Tibial artery (tissue), 4 donors: ENCODE measurements at regions not wholly inside any gene's neighbourhood (a gene's known extent, or its start where the extent isn't known, plus 50 kb on each side); places are given as distances from the start of the nearest gene placed in this dataset.

Experiments
- DNase-seq, 2 donors: peaks; one replicate each; pipeline ENCODE4 v3.0.0-alpha.2; 2019
- H3K27ac ChIP-seq, 2 donors: fragments of 200-600 bp; sonication (generic) in 1 of 2; 1 replicate in 1 of 2; 2 replicates in 1 of 2; pipeline ENCODE4 v1.5.1; 2018 to 2019; ENCODE audit warnings: mild to moderate bottlenecking in 1 of 2
- H3K27me3 ChIP-seq, 2 donors: fragments of 200-600 bp; sonication (generic) in 1 of 2; one replicate each; pipeline versions ENCODE4 v1.5.1 to v1.6.0; 2016 to 2019
- H3K36me3 ChIP-seq, 3 donors: fragments of 200-600 bp; sonication (generic) in 2 of 3; one replicate each; pipeline ENCODE4 v1.5.1; 2016 to 2019; ENCODE audit warnings: mild to moderate bottlenecking in 2 of 3
- H3K4me1 ChIP-seq, 4 donors: fragments of 200-600 bp; sonication (generic) in 2 of 4; 1 replicate in 3 of 4; 2 replicates in 1 of 4; pipeline ENCODE4 v1.5.1; 2016 to 2019
- H3K4me3 ChIP-seq, 2 donors: fragments of 200-600 bp; sonication (generic) in 1 of 2; 1 replicate in 1 of 2; 2 replicates in 1 of 2; pipeline ENCODE4 v1.5.1; 2018 to 2019; ENCODE audit warnings: mild to moderate bottlenecking in 2 of 2
- H3K9me3 ChIP-seq, 3 donors: fragments of 200-600 bp; sonication (generic) in 1 of 3; one replicate each; pipeline ENCODE4 v1.5.1; 2016 to 2019
- intact Hi-C: fragments of 100-400 bp; cut with DNase I; formaldehyde crosslinking; loops from one replicate; pipeline ENCODE4 v1.15.0; 2023; ENCODE audit warnings: low total_unique reads
- TF ChIP-seq, protein P1 (sequence below), 2 experiments: fragments of 200-600 bp in 1 of 2; fragments of 450-650 bp in 1 of 2; IDR thresholded peaks; one replicate each; pipeline ENCODE4 v1.5.1; 2017 to 2019; ENCODE audit warnings: antibody characterized with exemption in 2 of 2, mild to moderate bottlenecking in 1 of 2, moderate library complexity in 1 of 2

DNA sequence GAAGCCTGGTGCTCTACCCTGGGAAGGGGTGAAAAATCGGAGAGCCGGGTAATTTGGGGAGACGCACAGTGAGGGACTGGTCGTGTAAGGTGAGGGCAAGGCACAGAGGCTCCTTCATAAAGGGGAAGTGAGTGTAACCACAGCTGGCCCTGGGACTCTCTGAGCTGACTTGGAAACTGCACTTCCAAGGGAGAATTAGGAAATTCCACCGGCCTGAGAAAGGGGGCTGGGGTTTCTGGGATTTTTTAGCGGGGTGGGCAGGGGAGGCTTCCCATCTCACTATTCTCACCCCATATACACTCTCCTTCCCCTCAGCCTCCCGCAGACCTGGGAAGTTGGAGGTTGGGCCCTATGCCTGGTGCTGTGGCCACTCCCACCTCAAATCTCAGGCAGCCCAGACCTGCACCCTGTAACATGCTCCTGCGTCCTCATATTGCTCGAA, 88.3 kb upstream of the IPO9 start:
- Histone ChIP-seq H3K9me3 (no peaks in the 10 kb centered on the region), H3K4me1 (peaks cover 5 to 67% (median 38%) of the 10 kb centered on the region in 4 donors), H3K36me3 (no peaks in the 10 kb centered on the region), H3K4me3 (peak overlapping the region; percentile 72 to 83), H3K27ac (peak overlapping the region; percentile 84 to 91), H3K27me3 (no peaks in the 10 kb centered on the region)
- TF ChIP-seq, protein P1, sequence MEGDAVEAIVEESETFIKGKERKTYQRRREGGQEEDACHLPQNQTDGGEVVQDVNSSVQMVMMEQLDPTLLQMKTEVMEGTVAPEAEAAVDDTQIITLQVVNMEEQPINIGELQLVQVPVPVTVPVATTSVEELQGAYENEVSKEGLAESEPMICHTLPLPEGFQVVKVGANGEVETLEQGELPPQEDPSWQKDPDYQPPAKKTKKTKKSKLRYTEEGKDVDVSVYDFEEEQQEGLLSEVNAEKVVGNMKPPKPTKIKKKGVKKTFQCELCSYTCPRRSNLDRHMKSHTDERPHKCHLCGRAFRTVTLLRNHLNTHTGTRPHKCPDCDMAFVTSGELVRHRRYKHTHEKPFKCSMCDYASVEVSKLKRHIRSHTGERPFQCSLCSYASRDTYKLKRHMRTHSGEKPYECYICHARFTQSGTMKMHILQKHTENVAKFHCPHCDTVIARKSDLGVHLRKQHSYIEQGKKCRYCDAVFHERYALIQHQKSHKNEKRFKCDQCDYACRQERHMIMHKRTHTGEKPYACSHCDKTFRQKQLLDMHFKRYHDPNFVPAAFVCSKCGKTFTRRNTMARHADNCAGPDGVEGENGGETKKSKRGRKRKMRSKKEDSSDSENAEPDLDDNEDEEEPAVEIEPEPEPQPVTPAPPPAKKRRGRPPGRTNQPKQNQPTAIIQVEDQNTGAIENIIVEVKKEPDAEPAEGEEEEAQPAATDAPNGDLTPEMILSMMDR (IDR thresholded peaks at IDR 0.05), result no peak
- no peak for DNase-seq
- intact Hi-C loops, result no loop called here

DNA sequence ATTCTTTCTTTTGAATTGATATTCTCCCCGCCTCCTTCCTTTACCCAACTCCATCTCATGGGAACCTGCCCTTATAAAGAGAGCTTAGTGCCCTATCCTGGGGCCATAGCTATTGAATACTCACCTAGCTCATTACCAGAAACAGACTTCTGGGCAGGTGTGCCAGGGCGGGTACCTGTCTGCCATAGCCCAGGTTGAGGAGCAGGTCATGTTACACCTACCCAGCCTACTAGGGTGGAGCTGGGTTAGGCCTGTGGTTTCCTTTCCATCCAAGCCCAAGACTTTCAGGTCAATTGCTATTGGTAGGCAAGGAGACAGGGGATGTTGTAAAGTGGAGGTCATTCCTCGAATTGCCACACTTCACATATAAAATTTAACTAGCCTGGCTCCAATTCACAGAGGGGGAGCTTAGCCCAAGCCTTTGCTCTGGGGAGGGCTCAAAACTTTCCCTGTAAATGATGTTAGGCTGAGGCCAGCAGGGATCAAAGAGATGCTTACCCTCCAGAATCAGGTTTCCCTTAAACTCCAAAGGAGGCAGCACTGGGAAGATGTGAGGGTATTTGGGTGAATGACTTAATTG, 87.1 kb upstream of the IPO9 start:
- H3K27me3 ChIP-seq, result no peaks in the 10 kb centered on the region
- TF ChIP-seq, protein P1 (IDR thresholded peaks at IDR 0.05), result no peak
- intact Hi-C loops, result no loop called here
- peak overlapping the region; percentile 72 to 83 for H3K4me3 ChIP-seq
- no peaks in the 10 kb centered on the region for H3K36me3 ChIP-seq
- H3K4me1 ChIP-seq, result peaks cover 5 to 72% (median 41%) of the 10 kb centered on the region in 4 donors
- H3K9me3 ChIP-seq, result no peaks in the 10 kb centered on the region
- peak overlapping the region; percentile 84 to 91 for H3K27ac ChIP-seq
- DNase-seq, result no peak

DNA sequence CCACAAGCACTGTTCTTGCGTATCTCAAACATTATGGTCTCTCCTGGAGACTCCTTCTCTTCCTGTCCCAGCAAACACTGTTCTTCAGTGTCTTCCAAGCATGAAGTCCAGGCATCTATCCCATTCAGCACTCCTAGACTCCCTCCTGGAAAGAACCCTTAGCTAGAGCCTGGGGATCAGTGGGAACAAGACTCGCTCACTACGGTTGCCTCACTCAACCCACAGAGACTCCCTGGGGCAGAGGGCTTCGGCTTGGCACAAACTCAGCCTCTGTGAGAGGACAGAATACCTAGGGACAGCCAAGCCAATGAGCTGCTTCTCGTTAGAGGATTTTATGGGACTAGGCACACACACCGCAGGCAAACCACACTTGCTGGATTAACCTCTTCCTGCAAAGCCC, 86.5 kb upstream of the IPO9 start:
- intact Hi-C loops, result no loop called here

DNA sequence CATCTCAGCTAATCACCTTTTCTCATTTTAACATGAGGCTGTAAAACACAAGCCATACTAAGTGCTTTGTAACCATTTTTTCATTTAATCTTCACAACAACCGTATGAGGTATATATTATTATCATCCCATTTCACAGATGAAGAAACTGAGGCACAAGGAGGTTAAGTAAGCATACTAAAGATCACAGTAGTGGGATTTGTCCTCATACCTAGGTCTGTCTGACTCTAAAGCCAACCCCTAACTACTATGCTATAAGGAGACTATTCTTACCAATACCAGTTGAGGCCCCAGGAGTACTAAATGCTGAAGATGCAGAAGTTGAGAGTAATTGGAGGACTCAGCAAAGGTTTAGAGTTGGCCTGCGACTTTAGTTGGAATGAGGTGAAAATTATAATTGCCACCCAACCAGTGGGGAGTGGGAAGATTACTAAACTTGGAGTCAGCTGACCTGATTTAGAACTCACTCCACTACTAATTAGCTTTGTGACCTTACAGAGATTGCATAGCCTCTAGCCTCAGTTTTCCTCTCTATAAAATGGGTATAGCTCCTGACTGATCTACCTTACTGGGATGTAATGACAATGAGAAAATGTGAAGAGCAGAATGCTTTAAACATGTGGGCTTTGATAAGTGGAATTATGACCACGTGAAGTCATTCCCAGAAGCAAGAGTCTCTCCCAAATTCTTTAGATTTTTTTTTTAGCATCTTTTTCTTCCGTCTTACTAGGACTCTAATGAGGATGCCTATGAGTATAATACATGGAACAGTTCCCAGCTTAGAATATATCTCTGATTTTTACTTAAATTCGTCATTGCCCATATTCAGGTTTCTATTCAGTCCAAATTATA, 85.8 kb upstream of the IPO9 start:
- TF ChIP-seq, protein P1 (IDR thresholded peaks at IDR 0.05), result no peak
- Histone ChIP-seq H3K27me3 (no peaks in the 10 kb centered on the region), H3K4me3 (peak overlapping the region in 1 of 2 donors; percentile 12), H3K36me3 (no peaks in the 10 kb centered on the region), H3K4me1 (peaks cover 5 to 72% (median 48%) of the 10 kb centered on the region in 4 donors), H3K27ac (peak overlapping the region; percentile 15 to 91), H3K9me3 (no peaks in the 10 kb centered on the region)
- intact Hi-C loops, result no loop called here
- no peak for DNase-seq

More for the DNA sequence above, 86.5 kb upstream of the IPO9 start:
- H3K4me1 ChIP-seq, result peaks cover 5 to 72% (median 47%) of the 10 kb centered on the region in 4 donors
- no peaks in the 10 kb centered on the region for H3K9me3 ChIP-seq
- TF ChIP-seq, protein P1 (IDR thresholded peaks at IDR 0.05), result no peak
- peak overlapping the region in 1 of 2 donors; percentile 72 for H3K4me3 ChIP-seq
- DNase-seq, result peak in 1 of 2 donors; percentile 47
- H3K36me3 ChIP-seq, result no peaks in the 10 kb centered on the region
- no peaks in the 10 kb centered on the region for H3K27me3 ChIP-seq
- peak overlapping the region; percentile 15 to 91 for H3K27ac ChIP-seq

DNA sequence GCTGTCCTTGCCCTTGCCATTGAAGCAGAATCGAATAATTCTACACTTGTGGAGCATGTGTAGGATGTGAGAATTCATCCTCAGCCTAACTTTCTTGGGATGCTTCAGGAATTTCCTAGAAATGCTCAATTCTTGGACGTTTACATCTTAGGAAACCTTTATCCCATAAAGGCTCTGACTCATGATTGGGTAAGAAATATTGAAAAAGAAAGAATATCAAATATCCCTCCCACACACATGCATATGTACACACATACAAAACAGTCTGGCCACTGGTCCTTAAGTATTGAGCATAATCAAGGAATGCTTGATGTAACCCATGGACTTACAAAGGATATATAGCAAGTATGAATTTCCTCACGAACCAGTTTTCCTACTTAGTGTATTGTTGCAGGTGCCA, 83.9 kb upstream of the IPO9 start:
- intact Hi-C loops, result no loop called here
- Histone ChIP-seq H3K4me1 (peaks cover 3 to 77% (median 51%) of the 10 kb centered on the region in 4 donors), H3K36me3 (no peaks in the 10 kb centered on the region), H3K27ac (peak overlapping the region; percentile 30 to 63), H3K4me3 (no peak overlapping the region), H3K27me3 (no peaks in the 10 kb centered on the region), H3K9me3 (no peaks in the 10 kb centered on the region)
- TF ChIP-seq, protein P1 (IDR thresholded peaks at IDR 0.05), result no peak
- no peak for DNase-seq
